Stimulated activated CD4-positive, alpha-beta T cell treated with anti-CD3 and anti-CD28 coated beads, Interleukin-15, amount 100 ng/mL, for 24 hours (primary cell): ENCODE measurements at regions not wholly inside any gene's neighbourhood (a gene's known extent, or its start where the extent isn't known, plus 50 kb on each side); places are given as distances from the start of the nearest gene placed in this dataset.

Source experiments
- DNase-seq: peaks from one replicate; pipeline ENCODE4 v3.0.0-alpha.2; 2020

DNA sequence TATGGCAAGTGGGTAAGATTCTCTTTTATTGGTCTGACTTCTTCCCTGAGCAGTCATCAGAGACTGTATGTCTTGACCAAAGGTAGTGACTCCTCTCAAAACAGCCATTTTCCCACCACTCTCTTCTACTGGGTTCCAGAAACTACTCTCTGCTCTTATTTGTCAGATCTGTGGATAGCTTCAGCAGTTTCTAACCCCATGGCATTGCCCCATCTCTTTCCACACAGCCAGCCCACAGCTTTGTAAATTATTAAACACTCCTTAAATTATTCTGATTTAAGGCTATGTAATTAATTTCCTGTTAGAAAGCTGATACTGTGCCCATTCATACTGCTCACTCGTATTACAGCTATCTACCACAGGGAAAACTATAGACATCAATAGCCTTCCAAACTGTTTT is 138.4 kb upstream of the CNR1 start:
- no peak for DNase-seq

DNA sequence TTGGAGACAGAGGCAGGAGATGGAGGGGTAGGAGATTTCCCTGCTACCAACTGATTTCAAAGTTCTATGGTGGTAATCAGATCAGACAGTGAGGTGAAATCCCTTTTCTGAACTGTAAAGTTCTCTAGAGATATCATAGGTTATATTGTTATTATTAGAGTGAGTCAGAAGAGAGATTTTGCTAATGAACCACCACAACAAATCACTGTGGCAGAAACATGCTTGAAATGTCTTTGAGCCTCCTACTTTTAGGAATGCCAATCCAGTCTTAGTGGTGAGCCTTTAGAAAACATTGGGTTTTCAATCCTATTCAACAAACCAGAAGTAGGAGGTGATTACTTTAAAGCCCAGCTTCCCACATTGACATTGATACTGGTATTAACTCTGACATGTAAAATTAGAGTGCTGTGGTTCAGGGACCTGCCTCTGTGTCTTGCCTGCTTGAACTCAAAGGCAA is 136.7 kb upstream of the CNR1 start:
- no peak for DNase-seq

DNA sequence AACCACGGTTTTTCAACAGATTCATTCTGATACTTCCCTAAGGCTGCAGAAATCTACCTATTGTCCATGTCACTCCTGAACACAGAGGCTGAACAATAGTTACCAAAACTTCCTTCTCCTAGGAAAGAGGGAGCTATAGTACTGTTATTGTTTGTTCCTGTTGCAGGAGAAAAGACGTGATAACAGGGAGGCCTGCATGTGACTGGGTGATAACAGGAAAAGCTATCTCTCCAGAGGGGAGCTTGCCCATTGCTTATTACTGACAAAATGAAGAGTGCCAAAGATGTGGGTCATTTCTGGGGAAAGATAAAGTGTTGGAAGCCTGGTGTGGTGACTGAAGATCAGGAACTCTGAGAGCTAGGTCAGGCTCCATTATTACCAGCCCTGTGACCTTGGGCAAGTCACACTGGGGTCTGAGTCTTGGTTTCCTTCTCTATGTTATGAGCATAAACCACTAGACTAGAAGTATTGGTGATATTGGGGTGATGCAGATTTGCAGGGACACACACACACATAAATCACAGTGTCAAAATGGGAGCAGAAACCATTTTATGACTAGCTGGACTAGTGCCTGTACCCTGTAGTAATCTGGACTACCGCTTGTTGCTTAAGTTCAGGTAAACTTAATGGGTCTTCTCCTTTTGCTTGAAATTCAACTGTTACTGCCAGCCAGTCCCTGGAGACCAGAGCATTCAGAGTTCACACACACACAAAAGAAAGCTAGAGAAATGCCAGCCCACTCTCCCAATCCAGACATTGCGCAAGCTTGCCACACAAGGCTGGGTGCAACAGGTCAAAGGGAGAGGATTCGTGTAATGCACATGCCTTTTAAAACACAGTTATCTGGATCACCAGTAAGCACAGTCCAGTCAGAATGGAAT is 136.0 kb upstream of the CNR1 start:
- DNase-seq: no peak

DNA sequence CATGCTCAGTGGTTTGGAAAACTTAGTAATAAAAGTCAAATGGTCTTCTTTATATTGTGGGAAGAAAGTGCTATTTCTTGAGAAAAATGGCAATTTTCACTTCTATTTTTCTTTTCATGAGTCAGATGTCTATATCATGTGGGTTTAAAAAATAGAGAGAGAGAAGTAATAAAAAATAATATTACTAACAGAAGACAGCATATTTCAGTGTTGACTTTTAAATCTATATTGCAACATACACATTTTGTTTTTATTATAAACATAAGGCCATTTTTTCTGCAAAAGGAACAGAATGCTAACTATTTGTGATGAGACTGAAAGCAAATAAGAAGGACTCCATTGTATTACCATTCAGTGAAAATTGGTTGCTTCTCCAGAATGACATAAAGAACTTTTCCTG is 135.1 kb upstream of the CNR1 start:
- DNase-seq: no peak

DNA sequence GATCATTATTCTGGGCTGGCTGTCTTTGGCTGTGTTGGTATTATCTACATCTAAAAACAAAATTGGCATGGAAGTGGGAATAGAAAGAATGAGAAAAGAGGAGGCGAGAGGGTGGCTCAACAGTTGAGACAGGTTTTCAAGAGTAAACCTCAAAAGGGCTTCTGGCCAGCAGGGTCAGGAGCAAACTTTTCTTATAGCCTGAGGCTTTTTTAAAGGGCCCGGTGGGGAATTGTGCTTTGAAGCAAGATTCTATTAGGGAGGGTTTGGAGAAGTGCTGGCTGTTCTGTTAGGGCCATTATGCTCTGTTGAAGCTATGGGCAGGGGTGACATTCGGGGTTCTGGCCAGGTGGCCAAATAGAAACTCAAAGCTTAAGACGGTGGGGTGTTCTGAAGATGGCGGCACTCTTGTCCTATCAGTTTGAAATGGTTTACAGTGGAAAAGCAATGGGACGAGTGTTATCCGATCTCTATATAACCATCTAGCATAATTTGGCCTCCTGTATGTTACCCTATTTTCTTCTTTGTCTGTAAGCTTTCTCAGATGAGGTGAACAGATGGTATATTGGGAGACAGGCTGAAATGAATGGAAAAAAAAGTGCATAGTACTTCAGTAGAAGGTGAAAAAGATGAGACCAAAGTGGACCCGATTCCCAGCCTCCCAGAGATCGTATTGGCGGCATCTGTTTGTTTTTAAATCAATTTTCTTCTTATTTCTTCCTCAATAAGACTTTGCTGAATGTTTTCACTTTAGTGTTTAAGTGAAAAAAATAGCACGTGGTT is 132.1 kb upstream of the CNR1 start:
- no peak for DNase-seq

DNA sequence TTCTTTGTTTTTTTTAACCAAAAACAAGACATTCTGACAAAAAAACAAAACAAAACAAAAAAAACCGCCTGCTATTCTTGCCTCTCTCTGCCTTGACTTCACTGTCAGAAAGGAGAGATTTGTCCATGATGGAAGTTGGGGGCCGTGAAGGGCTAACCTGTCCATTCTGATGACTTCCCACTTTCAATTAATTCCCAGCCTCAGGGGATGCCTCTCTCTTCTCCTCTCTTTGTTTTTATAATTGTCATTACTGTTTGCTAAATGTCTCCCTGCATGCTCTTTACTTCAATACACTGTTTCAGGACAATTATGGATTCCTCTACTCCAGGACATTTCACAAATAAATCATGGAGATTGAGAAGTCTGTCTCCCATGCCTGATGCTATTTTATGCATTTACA is 130.5 kb upstream of the CNR1 start:
- DNase-seq: no peak

DNA sequence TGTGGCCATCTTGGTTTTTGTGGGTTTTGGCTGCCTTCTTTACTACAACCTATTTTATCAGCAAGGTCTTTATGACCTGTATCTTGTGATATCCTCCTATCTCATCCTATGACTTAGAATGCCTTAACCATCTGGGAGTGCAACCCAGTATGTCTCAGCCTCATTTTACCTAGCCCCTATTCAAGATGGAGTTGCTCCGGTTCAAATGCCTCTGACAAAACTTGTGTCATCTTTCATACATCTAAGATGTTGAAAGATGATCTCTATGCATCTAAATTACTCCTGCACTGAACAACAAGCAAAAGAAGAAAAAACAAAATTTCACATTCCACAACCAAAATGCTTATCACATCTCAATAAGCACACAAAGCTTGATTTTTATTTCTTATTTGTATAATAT is 129.5 kb upstream of the CNR1 start:
- no peak for DNase-seq

DNA sequence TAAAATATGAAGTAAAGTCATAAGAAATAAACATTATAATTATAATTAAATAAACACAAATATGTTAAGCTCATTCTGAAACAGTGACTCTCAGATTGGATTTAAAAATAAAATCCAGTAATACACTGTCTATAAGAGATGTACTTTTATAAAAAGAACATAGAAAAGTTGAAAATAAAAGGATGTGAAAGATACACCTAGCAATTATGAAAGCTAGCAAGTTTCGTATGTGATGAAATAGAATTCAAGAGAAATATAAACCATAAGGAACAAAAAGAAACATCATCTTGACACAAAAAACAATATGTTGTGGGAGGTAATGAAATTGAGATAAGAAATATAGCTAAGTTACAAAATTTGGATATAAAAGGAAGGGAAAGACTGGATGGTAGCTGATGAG is 128.6 kb upstream of the CNR1 start:
- DNase-seq: no peak

DNA sequence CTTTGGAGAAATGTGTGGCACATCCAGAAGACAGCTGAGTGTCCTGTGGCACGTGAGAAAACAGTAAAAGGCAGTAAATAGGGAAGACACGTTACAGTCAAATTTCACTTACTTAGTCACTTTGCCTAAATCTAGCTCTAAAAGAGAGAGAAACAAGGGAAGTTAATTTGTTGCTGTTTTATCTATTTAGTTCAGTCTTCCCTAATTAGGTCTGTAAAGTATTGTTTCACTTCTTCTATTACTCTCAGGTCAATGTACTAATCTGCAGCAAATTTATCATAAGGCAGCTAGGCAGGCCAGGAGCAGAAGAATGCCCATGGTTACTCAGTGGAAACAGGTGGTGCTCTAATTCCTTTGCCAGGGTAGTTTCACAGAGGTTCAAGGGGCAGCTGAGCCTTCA is 124.3 kb upstream of the CNR1 start:
- no peak for DNase-seq

DNA sequence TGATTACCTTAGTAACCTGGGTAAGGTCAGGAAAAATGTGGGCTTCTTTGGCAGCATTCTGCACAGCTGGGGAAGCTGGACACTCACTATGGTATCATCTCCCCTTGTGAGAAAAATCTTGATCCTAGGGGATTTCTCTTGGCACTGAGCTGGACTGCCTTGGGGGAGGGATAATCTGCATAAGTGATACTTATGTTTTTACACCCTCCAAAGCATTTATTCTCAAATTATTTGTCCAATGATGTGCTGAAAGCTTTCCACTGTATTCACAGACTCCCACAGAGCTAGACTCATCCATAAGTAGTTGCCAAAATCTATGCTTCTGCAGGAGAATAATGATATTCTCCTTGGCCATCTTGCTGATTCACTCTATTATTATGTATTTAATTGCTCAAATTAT is 121.5 kb upstream of the CNR1 start:
- no peak for DNase-seq

DNA sequence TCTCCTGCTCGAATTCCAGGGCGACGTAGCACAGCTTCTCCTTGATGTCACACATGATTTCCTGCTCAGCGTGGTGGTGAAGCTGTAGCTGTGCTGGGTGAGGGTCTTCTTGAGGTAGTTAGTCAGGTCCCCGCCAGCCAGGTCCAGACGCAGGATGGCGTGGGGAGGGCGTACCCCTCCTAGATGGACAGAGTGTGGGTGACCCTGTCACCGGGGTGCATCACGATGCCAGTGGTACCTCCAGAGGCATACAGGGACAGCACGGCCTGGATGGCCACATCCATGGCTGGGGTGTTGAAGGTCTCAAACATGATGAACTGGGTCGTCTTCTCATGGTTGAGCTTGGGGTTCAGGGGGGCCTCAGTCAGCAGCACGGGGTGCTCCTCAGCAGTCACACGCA is 110.2 kb upstream of the CNR1 start:
- DNase-seq: no peak

DNA sequence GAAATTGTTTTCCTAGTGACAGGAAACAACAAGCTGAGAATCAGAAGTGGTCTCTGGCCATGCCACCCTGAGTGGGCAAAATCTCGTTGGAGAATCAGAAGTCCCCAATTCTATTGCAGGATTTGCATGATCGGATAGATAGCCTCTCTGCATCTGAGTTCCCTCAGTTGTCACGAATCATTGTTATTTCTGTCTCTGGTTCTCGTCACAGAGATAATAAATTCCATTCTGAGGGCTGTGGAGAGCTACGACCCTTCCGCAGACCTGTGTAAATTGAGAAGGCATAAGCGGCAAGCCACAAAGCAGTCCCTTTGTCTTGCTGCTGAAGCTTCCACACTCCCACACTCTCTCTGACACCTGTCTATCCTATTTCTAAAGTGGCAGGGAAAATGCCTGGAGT is 102.4 kb upstream of the CNR1 start:
- DNase-seq: no peak

DNA sequence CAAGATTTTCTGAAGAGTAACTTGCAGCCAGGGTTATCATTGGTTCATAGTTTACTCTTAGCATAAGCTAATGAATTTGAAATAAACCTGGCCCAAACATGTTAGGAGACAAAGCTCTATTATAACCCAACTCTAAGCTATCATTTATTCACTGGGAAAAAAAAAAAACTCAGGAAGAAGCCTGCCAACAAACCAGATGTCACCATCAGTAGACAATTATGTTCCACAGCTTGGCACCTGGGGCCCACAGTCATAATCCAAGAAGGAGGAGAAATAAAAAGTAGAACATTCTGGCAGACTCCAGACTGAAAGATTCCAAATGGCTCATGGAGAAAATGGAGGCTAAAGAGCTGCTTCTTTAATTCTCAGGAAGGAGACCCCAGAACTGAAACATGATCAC is 100.0 kb upstream of the CNR1 start:
- no peak for DNase-seq

DNA sequence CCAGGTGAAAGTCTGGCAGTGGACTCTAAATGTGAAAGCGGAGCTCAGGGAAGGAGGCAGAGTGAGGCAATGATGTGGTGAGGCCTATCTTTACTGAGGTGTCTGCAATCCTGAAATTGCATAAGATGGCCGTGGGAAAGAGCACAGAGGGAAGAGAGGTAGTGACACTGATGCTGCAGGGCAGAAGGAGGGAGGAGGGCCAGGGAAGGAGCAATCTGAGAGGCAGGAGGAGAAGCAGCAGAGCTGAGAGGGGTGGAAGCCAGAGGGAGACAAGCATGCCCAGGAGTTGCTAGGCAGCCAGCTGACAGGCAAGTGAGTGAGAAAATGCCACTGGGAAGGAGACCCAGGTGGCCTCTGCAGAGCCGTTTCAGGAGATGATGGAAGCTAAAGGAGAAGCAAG is 97.4 kb upstream of the CNR1 start:
- DNase-seq: no peak

DNA sequence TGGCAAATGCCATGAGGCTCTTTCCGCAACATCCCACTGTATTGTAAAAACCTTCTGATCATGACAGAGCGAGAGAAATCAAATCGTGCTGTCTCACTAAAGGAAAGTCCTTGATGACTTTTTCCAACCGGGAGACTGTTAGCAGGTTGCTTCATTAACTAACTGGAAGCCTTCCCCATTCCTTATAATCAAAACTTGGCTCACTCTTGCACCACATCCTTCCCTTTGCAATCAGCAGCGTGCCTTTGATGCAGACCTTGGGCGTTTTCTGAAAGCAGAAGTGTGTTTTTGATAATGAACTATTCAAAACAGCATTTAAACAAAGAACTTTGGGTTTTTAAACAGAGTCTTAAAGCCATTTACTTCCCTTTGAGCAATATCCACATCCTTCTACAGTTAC is 96.2 kb upstream of the CNR1 start:
- DNase-seq: no peak

DNA sequence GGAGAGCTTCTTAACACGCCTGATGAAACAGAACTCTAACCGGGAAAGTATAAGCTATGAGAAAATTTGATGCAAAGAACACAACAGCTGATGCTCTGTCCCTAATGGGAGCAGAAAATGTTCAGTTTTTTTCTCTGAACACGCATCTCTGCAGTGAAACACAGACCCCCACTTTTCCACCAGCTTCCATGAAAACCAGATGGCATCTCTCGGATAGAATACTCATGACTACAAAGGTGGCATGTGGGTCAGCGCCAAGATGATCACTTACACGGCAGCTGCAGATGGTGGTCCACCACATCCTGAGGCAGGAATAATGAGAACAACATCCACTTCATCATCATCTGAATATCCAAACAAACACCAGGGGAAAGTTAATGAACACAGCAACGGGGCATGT is 85.2 kb upstream of the CNR1 start:
- no peak for DNase-seq

DNA sequence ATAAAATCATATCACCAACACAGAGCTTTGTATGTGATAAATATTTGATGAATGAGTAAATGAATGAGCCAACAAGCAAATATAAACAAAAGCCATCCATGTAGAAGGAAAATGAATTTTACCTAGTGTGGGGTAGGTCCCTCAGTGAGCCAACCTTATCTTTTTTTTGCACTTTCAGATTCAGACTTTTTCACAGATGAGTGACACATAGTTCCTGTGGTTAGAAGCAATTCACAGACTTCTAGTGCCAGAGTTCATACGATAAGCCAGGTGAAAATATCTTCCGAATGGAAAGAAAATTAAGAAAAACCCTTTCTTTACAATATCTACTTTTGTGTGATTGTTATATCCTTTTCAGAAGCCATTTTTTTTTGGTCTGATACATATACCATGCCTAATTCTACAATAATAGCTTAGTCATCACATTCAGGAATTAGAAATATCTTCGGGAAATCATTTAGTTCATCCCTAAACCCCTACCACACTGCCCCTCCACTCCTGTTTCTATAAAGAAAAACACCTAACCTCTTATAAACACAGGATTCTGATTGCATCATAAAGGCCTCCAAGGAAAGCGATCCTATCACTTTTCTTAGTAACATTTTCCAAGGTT is 82.7 kb upstream of the CNR1 start:
- no peak for DNase-seq

DNA sequence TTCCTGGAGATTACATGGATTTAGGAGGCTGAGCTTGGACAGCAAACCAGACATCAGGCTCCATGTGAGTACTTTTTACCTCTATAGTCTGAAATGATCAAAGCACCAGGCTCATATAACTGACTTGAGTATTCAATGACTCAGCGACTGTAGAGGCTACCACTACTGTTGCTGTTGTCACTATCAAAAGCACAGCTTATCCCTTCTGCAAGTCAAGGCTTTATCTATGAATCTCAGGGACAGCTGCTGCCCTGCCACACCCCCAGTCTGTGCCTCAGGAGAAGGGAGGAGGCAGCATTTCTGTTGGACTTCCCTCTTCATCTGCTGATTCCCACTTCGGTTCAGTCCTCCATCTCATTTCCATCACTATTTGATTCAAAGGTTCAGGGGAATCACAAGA is 80.5 kb upstream of the CNR1 start:
- DNase-seq: no peak

DNA sequence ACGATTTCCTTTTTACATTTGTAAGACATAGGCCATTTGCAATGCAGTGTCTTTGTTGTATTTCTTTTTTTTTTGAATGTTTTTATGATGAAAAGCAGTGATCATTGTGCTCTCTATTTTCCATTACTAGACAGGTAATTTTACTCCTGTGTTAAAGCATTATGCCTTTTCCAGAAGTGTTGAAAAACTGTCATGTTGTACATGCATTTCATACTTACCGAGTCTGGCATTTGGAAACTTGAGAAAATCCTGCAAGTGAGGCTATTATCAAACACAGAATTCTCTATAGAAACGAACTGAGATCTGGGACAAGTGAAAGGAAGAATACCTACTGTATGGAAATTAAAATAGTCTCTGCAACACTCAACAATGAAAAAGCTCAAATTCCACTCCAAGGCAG is 78.6 kb upstream of the CNR1 start:
- no peak for DNase-seq

DNA sequence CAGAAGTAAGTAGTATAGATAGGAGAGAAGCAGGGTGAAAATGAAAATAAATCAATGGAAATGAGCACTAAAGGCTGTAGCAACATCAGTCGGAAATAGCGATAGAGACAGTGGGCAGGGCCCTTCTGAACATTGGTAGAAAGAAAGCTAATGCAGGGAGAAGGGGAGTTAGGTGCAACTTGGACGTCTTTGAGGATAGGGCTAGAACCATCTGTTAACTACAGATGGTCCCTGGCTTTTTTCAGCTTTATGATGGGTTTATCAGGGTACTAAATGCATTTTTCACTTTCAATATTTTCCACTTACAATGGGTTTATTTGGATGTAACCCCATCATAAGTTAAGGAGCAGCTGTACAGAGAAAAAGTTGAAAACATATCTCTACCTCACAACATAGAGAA is 72.8 kb upstream of the CNR1 start:
- DNase-seq: no peak

DNA sequence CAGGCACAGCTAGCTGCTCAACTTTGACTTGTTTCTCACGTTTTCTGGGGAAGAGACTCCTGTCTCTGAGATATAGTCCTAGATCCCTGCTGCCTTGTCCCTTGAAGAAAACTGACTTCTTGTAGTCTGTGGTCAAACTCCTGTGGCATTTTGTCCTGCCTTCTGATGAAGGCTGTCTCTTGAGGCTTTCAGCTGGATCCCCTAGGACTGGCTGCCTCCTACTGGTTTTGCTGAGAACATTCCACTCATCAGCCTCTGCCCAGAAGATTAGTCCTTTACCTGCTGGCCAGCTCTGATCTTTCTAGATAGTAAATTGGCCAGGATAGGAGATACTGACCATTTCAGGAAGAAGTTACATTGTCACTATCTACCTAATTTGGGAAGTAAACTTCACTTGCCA is 71.9 kb upstream of the CNR1 start:
- DNase-seq: peak; percentile 8

DNA sequence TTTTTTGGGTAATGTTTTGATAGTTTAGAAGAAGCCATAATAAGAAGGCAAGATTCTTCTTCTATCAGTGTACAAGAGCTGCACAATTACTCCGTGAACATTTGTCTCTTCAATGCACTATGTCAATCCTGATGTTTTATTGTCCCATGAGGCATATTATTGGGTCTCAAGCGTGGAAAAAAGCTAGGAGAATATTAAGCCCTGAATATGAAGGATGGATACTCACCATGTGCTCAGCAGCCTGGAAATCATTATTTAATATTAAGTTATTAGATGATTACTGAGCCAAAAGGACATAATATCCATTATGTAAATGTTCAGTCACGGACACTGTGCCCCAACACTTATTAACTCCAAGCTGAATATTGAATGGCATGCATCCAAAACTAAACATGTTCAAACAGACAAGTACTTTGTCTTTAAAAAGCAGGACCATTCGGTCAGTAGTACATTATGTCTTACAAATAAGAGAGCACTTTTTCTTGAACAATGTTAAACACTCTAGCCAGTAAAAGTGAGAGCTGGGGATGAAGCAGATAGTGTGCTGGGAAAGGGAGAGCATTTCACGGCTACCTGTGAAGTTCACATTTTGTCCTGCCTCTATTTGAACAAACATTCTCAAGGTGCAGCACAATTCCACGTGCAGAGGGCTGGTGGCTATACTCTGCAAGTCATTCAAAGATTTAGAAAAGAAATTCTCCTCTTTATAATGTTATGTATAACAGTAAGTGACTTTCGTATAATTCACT is 70.6 kb upstream of the CNR1 start:
- DNase-seq: no peak

DNA sequence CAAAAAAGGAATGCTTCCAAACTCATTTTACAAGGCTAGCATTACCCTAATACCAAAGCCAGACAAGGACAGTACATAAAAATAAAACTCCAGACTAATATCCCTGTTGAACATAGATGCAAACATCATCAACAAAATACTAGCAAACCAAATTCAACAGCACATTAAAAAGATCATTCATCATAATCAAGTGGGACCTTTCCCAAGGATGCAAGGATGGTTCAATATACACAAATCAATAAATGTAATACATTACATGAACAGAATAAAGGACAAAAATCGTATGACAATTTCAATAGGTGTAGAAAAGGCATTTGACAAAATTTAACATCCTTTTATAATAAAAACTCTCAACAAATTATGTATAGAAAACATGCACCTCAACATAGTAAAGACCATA is 66.6 kb upstream of the CNR1 start:
- DNase-seq: no peak
